ENCODE measurements at regions not wholly inside any gene's neighbourhood (a gene's known extent, or its start where the extent isn't known, plus 50 kb on each side); places are given as distances from the start of the nearest gene placed in this dataset.

DNA sequence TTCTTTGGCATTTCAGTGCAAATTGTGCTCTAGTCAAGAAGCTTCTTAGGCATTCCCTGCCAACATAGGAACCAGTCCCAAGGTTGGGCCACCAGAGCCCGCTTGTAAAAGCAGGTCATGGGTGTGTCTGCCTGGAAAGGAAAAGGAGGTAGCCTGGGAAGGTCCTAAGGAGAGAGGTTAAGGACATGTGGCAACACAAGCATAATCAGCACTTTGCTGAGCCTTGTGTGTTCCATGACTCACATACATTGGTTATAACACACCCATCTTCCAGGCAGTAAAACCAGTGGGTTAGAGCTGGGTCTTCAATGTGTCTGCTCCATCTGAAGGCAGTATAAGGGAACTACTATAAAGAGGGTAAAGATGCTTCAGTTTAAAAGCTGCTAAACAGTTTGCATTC lies 165.0 kb downstream of the FHIP1A start:
- H3K27ac ChIP-seq: peak overlapping the region; percentile 65
- 61% methylated on average over 1 of the region's 1 CpG for WGBS
- no peaks in the 10 kb centered on the region for H3K36me3 ChIP-seq
- no peaks in the 10 kb centered on the region for H3K27me3 ChIP-seq
- no peaks in the 10 kb centered on the region for H3K9me3 ChIP-seq
- H3K4me1 ChIP-seq: peaks cover 23% of the 10 kb centered on the region
- DNase-seq (ENCODE audit: low spot score in 2 of 2): no peak
- H3K4me3 ChIP-seq: no peak overlapping the region
- TF ChIP-seq POLR2A (IDR thresholded peaks at IDR 0.05) (no peak), EP300 (IDR thresholded peaks at IDR 0.05) (no peak), POLR2AphosphoS5 (IDR thresholded peaks at IDR 0.05) (peak in 2 of 3 donors; percentile 39 to 48)
- TF ChIP-seq, protein P1, sequence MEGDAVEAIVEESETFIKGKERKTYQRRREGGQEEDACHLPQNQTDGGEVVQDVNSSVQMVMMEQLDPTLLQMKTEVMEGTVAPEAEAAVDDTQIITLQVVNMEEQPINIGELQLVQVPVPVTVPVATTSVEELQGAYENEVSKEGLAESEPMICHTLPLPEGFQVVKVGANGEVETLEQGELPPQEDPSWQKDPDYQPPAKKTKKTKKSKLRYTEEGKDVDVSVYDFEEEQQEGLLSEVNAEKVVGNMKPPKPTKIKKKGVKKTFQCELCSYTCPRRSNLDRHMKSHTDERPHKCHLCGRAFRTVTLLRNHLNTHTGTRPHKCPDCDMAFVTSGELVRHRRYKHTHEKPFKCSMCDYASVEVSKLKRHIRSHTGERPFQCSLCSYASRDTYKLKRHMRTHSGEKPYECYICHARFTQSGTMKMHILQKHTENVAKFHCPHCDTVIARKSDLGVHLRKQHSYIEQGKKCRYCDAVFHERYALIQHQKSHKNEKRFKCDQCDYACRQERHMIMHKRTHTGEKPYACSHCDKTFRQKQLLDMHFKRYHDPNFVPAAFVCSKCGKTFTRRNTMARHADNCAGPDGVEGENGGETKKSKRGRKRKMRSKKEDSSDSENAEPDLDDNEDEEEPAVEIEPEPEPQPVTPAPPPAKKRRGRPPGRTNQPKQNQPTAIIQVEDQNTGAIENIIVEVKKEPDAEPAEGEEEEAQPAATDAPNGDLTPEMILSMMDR (IDR thresholded peaks at IDR 0.05): no peak

DNA sequence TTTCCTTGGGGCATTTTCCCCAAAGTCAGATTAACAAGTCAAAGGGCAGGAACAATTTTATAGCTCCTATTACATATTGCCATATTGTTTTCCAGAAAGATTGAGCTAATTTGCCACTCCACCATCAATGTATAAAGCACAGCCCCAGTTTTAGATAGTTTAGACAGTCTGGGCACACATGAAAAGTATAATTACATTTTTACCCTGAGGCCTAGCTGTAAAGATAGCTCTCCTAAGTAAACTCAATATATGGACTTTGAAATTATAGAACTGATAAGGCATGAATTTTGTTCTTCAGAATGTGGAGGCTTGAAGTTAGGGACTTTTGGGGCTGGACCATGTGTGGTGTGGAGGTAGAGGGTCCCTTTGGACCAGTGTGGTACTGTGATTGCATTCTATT lies 166.0 kb downstream of the FHIP1A start:
- no peaks in the 10 kb centered on the region for H3K9me3 ChIP-seq
- H3K27me3 ChIP-seq: no peaks in the 10 kb centered on the region
- no peaks in the 10 kb centered on the region for H3K36me3 ChIP-seq
- peak overlapping the region; percentile 68 for H3K27ac ChIP-seq
- peaks cover 18% of the 10 kb centered on the region for H3K4me1 ChIP-seq
- TF ChIP-seq, protein P1 (IDR thresholded peaks at IDR 0.05): no peak
- TF ChIP-seq POLR2A (IDR thresholded peaks at IDR 0.05) (no peak), POLR2AphosphoS5 (IDR thresholded peaks at IDR 0.05) (no peak), EP300 (IDR thresholded peaks at IDR 0.05) (no peak)
- no peak overlapping the region for H3K4me3 ChIP-seq
- DNase-seq (ENCODE audit: low spot score in 2 of 2): no peak

DNA sequence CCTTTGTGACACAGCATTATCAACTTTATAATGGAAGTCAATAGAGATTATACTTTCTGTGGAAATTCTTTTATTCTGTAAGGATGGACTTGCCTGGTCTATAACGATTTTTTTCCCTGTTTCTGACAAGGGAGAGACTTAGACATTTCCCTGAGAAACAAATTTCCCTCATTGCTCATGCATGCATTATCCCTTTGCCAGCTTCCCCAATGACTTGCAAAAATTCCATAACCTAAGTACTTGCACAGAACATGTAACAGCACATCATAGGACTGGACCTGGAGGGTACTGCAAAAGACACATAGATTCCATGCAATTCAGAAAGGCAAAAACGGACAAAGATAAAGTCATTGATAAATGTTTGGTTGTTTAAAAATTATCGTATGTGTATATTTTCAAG lies 166.7 kb downstream of the FHIP1A start:
- Histone ChIP-seq H3K4me3 (no peak overlapping the region), H3K27ac (peak overlapping the region; percentile 71), H3K9me3 (no peaks in the 10 kb centered on the region), H3K27me3 (no peaks in the 10 kb centered on the region), H3K36me3 (no peaks in the 10 kb centered on the region), H3K4me1 (peaks cover 14% of the 10 kb centered on the region)
- TF ChIP-seq POLR2A (IDR thresholded peaks at IDR 0.05): no peak
- no peak for TF ChIP-seq EP300 (IDR thresholded peaks at IDR 0.05)
- TF ChIP-seq, protein P1 (IDR thresholded peaks at IDR 0.05): no peak
- TF ChIP-seq POLR2AphosphoS5 (IDR thresholded peaks at IDR 0.05): no peak
- 60% methylated on average over 3 of the region's 3 CpGs for WGBS
- DNase-seq (ENCODE audit: low spot score in 2 of 2): no peak

DNA sequence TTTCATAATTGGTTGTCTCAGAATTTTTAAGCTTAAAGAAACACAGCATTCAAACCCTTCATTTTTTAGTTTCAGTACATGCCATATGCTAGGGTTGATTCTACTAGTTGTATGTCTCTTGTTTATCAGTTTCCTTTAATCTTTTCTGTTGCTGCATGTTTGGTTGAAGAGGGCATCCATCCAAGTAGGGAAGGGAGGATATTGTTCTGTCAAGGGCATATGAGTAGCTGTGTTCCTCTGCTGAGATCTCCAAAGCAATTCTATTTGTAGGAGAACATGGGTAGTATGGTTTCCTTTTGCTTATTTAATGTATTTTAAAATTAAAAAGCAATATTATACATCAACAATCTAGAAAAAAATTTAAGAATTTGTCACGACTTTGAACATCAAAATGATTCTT lies 167.7 kb downstream of the FHIP1A start:
- H3K27ac ChIP-seq: peak overlapping the region; percentile 71
- no peak for DNase-seq (ENCODE audit: low spot score in 2 of 2)
- no peak for TF ChIP-seq POLR2A (IDR thresholded peaks at IDR 0.05)
- TF ChIP-seq POLR2AphosphoS5 (IDR thresholded peaks at IDR 0.05): no peak
- TF ChIP-seq EP300 (IDR thresholded peaks at IDR 0.05): no peak
- TF ChIP-seq, protein P1 (IDR thresholded peaks at IDR 0.05): no peak
- no peaks in the 10 kb centered on the region for H3K9me3 ChIP-seq
- H3K36me3 ChIP-seq: no peaks in the 10 kb centered on the region
- 57% methylated on average over 1 of the region's 1 CpG for WGBS
- no peak overlapping the region for H3K4me3 ChIP-seq
- H3K27me3 ChIP-seq: no peaks in the 10 kb centered on the region
- peaks cover 14% of the 10 kb centered on the region for H3K4me1 ChIP-seq

DNA sequence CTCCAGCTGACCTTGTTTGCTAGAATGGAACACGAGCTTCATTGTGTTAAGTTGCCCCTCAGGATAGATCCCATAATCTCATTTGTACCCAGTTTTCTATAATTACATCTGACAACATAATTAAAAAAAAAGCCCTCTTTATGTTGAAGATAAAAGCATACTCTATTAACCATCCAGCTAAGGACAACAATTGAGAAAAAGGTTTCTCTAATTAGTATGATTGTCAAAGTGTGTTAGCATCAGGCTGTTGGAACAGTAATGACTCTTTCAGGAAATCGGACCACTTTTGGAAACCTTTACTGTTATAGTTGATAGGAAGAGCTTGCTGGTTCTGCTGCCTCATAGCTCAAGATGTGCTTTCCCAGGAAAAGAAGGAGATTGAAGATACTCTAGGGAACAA lies 172.6 kb downstream of the FHIP1A start:
- no peaks in the 10 kb centered on the region for H3K36me3 ChIP-seq
- H3K9me3 ChIP-seq: no peaks in the 10 kb centered on the region
- H3K27me3 ChIP-seq: no peaks in the 10 kb centered on the region
- WGBS: 68% methylated on average over 2 of the region's 2 CpGs
- TF ChIP-seq EP300 (IDR thresholded peaks at IDR 0.05) (no peak), POLR2AphosphoS5 (IDR thresholded peaks at IDR 0.05) (no peak)
- TF ChIP-seq, protein P1 (IDR thresholded peaks at IDR 0.05): no peak
- H3K27ac ChIP-seq: no peak overlapping the region
- no peak for DNase-seq (ENCODE audit: low spot score in 2 of 2)
- peaks cover 15% of the 10 kb centered on the region for H3K4me1 ChIP-seq
- H3K4me3 ChIP-seq: no peak overlapping the region

All from suprapubic skin (tissue), 4 donors.